GM12892 (cell line): ENCODE measurements at regions not wholly inside any gene's neighbourhood (a gene's known extent, or its start where the extent isn't known, plus 50 kb on each side); places are given as distances from the start of the nearest gene placed in this dataset.

Source experiments
- POLR2A ChIP-seq: IDR thresholded peaks from 2 replicates; pipeline ENCODE4 v1.6.1; 2011; ENCODE audit warnings: low read depth, low read length, control low read depth
- POLR2AphosphoS5 ChIP-seq: IDR thresholded peaks from 2 replicates; pipeline ENCODE4 v1.6.1; 2011; ENCODE audit warnings: low read depth, low read length, control low read depth
- TAF1 ChIP-seq: IDR thresholded peaks from 2 replicates; pipeline ENCODE4 v1.6.1; 2011; ENCODE audit warnings: low read depth, mild to moderate bottlenecking, control low read depth, low read length, borderline replicate concordance

GRCh38 chr20:10823585-10823984 is 149.8 kb upstream of the JAG1 start:
- TF ChIP-seq POLR2A = no peak
- no peak for TF ChIP-seq POLR2AphosphoS5
- TF ChIP-seq TAF1 = no peak
